DLD1 (cell line): ENCODE measurements at regions not wholly inside any gene's neighbourhood (a gene's known extent, or its start where the extent isn't known, plus 50 kb on each side); places are given as distances from the start of the nearest gene placed in this dataset.
"Not testable (repeated sequence)": the region's sequence is repeated elsewhere in the genome, so short reads cannot be mapped to it uniquely, and the experiment has no call there.

Source experiments
- in situ Hi-C: cut with HindIII; loops from 2 replicates; pipeline ENCODE4 v1.10.0; 2017; ENCODE audit warnings: low sequenced_read_pairs

DNA sequence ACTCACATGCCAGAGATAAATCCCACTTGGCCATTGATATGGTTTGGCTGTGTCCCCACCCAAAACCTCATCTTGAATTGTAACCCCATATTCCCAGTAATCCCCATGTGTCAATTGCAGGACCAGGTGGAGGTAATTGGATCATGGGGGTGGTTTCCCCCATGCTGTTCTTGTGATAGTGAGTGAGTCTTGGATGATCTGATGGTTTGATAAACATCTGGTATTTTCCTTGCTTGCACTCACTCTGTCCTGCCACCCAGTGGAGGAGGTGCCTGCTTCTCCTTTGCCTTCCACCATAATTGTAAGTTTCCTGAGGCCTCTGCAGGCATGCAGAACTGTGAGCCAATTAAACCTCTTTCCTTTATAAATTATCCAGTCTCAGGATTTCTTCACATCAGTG is 50.4 kb upstream of the B3GAT2 start:
- in situ Hi-C loops, result not testable (repeated sequence)

DNA sequence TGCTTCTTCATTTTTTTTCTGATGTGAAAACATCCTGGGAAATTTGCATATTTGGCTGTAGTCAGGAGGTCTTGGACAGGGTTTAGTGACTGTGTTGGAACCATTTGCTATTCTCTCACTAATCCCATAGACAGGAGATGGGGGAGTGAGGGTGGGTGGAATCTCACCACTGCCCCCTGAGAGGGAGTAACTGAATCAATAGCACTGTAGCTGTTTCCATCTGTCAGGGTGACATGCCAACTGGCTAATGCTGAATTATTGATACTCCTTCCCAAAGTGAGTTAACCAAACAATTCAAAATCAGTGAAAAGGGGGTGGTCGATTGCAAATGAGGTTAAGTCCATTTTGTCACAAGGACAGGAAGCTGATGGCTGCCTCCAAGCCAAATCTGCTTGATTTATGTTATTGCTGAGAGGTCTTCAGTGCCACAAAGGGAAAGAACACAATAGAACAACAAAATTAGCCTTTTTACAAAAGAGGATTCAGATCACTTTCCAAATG is 55.1 kb upstream of the B3GAT2 start:
- in situ Hi-C loops, result no loop called here

DNA sequence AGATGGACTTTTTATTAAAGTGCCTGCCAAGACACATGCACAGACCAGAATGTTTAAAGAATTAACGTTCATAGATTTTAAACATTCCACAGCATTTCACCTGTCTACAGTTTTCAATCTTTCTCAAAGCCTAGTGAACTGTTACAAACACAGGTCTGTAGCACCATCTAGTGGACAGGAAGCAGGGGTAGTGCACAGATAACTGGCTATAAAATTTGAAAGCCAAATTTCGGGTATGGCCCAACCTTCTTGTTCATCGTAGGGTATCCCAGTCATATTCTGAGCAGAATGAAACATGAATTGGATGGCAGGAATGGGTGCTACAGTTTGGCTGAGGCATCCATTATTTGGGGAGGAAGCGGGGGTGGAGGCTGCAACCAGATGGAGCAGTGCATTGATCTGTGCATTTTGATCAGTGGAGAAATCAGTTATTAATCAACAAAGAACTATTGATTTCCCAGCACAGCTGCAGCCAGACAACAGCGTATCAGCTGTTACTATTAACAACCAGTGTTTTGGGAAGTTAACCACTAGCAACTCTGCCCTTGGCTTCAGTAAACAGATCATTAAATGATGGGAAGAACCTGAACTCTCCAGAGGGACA is 56.1 kb upstream of the B3GAT2 start:
- in situ Hi-C loops, result no loop called here

DNA sequence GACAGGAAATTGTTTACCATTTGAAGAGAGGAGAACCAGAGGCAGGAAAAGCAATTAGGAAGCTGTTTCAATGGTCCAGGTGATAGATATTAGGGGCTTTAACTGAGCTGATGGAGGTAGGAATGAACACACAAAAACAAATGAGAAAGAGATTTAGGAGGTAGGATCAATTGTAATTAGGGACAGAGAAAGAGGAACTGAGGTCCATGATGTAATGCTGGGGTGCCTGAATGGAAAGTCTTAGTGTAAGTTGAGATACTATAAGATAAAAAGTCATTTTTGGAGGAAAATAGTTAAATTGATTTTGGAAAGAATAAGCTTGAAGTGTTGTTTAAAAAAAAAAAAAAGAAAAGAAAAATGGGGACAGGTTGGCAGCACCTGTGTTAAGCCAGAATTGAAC is 58.5 kb upstream of the B3GAT2 start:
- in situ Hi-C loops, result no loop called here

DNA sequence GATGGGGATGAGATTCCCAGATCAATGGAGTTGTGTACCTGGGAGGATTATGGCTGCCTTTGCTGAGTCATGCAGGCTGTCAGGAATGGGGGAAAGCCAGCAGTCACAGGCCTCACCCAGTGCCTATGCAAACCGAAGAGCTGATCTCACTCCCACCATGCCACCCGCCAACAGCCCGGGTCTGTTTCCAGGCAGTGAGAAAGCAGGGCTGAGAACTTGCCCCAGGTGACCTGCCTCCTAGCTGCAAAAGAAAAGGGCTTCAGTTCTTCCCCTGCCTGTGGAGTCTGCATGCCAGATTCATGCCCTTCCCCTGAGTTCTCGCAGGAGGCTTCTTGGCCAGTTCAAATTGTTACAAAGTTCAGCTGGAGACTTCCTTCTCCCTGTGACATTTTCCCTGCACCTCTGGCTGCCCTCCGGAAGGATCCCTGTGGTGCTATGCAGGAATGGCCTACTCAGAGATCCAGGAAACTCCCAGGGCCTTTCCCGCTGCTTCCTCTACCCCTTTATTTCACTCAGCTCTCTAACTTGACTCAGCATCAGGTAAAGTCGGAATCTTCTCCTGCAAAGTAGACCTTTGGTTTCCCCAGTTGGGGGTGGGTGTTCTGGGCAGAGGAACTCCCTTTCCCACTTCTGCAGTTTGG is 71.5 kb upstream of the B3GAT2 start:
- in situ Hi-C loops, result no loop called here

DNA sequence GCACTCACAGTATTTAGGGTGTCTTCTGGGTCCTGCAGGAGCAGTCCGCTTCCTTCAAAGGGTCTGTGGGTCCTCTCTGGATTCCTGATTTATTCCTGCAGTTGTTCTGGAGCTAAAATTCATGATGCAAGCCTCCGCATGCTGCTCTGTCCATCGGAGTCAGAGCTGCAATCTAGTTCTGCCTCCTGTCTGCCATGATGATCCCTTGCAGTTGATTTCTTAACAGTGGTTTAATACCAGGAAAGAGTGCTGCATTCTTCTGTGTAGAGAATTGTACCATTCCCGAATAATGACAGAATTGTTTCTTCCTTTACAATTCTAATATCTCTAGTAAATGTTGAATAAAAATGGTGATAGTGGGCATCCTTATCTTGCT is 72.0 kb upstream of the B3GAT2 start:
- in situ Hi-C loops, result no loop called here

DNA sequence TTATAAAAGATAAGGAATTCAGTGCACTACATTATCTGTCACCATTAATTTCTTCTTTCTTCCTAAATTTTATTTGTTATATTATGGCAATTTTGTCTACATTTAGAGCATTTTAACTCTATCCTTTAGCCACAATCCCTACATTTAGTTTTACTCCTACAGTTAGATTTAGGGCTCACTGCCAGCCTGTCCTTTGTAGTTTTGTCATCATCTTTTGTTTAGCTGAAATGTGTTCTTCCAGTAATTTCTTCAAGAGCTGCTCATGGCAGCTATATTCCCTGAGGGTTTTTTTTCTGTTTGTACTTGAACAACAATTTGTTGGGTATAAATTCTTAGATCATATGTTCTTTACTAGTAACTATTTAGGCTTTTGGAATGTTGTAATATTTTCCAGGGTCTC is 72.7 kb upstream of the B3GAT2 start:
- in situ Hi-C loops, result no loop called here

DNA sequence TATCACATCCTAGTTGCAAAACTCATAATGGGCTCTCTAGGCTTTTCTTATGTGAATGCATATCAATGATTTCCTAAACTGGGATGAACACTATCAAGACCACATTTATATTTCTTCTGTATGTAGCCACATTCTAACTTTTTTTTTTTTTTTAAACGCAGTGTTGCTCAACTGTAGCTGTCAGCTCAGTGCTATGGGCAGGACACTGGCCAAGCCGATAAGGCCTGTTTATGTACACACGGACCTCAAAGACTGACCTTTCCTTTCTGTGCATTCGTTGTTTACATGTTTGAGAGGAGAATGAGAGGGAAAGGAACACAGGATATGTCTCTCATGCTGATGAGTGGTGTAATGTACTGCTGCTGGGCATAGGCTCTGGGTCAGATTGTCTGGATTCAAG is 75.1 kb upstream of the B3GAT2 start:
- in situ Hi-C loops, result no loop called here

DNA sequence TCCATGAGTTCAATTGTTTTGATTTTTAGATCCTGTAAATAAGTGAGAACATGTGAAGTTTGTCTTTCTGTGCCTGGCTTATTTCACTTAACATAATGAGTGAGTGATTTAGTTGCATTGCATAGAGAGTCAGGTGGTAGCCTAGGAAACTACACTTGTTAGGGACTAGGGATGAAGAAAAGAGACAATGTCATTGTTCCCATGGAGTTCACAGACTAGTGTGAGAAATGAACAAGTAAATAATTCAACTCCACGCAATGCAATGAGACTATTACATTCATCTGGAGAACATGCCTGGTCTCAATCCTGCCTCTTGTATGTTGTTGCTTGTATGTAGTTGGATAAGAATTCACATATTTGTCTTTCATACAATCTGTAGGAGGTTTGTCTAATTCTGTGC is 76.3 kb upstream of the B3GAT2 start:
- in situ Hi-C loops, result no loop called here

DNA sequence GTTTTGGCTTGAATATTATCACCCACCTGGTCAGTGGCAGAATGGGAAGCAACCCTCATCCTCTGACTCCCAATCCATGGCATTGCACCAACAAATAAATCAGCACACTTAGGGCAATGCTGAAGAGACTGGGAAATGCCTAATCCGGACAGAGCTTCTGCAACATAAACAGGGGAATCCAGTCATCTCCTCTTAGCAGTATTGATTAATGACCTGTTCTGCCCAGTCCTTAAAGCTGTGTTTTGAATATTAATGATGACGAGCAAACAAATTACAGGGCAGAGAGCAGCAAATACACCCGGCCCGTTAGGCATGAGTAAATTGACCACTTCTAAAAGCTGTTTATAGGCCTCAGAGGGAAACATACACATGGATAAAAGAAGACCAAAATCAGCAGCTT is 77.0 kb upstream of the B3GAT2 start:
- in situ Hi-C loops, result no loop called here

DNA sequence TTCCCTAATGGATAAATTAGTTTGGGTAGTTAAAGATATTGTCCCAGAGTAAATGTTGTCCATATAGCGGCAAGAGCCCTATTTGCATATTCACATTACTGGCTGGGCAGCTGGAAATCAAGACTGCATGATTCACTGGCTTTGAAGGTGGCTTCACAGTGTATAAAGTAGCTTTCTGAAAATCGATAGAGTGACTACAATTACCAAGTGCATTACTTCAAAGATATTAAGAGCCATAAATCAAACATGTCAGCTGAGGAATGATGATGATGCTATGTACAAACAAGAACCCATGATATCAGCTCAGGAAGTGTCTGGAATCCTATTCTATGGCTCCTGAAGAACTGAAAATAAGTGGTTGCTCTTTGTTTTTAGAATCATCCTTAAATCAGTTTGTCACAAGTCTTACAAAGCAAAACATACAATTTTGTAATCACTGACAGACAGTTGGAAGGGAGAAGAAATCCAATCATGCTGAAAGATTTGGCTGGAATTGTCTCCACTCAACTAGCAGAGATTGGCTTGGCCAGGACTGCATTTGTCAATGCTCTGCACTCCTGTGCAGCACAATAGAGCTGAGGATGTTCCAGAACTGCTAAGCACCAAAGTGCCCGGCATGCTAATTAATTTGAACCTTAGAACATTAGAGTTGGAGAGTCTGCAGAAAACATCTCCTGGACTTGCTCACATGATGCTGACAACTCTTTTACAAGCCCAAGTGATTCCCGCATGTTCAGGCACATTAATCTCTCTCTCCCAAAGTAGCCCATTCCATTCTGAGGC is 77.9 kb upstream of the B3GAT2 start:
- in situ Hi-C loops, result no loop called here

DNA sequence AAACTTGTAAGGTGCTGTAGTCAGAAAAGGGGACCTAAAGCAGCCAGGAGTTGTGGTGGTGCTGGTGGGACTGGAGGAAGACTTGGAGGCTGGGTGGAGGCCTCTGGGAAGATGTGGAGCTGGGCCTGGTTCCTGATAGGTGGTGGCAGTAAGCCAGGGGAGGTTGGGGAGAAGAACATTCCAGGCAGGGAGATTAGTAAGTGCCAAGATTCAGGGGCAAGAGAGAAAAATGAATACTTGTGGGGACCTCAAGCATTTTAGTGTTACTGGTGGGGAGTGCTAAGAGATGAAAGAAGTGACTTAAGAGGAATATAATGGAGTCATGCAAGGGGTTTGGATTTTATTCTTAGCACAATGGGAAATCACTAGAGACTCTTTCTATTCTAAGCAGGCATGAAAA is 79.0 kb upstream of the B3GAT2 start:
- in situ Hi-C loops, result no loop called here

DNA sequence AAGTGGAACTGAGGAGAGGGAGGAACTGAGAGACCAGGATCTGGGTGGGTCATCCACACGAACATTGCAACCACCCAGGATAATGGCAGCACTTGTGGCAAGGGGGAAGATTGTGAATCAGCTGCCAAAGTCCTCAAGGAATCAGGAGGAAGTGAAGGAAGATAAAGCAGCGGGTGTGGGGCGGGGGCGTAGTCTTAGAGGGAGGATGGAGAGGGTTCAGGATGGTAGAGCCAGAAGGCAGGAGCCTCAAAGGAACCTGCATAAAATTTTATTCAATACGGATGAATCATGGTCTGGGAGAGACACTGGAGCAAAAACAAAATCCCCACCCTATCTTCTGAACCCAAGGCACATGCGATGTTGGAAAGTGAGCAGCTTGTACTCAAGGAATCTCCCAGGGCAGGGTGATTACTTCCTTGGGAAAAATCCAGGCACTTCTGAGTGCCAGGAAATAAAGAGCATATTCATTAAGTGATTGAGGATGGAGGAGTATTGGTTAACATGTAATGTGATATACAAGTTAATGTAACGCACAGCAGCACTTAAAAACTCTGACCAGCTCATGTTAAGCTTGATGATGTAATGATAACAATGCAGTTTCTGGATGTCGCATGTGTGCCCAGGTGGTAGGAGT is 82.0 kb upstream of the B3GAT2 start:
- in situ Hi-C loops, result no loop called here

DNA sequence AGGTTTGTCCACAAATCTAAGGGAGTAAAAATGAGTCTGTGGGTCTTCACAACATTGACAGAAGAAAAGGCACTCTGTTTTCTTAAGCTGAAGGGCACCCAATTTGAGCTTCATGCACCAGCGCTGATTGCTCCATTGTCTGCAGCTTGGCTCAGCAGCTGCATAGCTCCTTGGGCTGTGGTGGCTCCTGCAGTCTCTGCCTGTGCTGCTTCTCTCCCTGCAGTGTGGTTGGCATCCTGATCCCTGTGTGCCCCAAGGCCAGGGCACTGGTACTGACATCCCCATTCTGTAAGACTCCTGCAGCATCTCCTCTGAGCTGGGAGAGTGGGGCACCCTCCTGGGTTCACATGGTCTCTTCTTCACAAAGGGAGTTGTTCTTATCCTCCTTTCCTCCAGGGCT is 83.2 kb upstream of the B3GAT2 start:
- in situ Hi-C loops, result no loop called here

DNA sequence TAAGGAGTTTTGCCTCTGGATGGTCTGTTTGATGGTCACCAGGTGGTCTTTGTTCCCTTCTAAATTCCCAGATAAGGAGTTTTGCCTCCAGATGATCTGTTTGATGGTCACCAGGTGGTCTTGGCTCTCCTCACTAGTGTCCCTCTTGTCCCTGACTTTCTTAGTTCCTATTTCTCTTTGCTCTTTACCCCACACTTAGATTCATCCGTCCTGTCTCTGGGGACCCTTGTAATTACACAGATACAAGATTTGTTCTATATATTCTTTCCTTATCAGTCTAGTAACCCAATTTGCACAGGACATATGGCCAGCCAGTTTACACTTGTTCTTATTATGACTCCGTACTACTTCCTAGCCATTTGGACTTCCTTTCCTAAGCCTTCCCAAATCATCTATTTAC is 84.0 kb upstream of the B3GAT2 start:
- in situ Hi-C loops, result no loop called here

DNA sequence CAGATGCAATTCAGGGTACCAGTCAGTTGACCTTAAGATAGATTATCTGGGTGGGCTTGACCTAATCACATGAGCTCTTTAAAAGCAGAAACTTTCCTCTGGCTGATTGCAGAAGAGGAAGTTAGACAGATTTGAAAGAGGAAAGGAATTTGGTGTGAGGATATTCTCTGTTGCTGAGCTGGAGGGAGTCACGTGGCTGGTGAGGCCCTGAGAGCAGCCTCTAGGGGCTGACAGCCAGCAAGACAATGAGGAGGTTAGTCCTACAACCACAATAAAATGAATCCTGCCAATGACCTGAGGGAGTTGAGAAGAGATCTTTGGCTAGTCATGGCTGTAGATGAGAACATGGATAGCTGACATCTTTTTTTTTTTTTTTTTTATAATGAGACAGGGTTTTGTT is 87.0 kb upstream of the B3GAT2 start:
- in situ Hi-C loops, result no loop called here

DNA sequence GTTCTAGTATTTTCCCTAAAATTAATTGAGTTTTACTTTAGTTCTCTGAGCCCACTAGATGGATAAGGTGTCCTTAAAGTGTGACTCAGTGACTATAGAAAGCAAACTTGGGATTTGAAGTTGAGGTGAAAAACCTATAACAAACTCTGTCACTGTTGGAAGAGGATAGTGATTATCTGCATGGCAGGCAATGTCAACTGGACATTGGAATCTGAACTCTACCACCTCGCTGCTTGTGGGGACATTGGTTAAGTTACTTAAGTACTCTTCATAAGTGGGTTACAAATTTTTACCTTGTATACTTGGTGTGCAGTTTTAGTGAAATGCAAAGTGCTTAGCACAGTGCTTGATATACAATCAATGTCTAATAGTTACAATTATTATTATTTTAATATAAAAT is 87.9 kb upstream of the B3GAT2 start:
- in situ Hi-C loops, result no loop called here

DNA sequence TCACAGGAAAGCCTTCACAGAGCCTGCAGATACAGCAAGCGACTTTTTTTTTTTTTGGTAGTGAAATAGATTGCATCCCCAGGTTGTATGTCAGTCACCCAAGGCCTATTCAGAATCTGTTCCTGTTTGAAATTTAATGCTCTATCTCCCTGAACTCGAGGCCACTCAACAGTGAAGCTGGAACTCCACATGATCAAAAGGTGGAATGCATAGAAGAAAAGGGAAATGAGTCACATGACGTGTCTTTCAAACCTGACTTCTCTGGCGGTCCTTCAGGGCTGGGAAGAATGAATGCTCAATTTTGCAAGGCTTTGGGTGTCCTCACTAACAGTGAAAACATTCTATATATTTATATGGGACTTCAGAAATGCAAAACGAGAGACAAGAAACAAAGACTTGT is 88.4 kb upstream of the B3GAT2 start:
- in situ Hi-C loops, result no loop called here

DNA sequence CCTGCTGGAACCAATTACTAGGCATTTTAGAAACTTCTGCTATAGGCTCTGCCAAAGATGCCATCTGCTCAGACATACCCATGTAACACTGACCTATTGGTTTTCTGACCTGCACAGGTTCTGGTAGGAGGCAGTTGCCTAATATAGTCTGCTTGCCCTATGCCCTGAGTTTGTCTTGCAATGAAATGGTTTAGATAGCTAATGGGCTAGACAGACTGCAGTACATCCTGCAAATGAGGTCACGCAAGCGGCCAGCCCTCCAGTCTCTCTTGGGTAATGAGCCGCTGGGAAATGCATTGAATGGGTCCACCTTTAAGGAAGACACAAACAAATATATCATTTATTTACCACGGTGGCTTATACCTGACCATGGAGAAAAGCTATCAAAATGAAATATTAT is 90.6 kb upstream of the B3GAT2 start:
- in situ Hi-C loops, result no loop called here

DNA sequence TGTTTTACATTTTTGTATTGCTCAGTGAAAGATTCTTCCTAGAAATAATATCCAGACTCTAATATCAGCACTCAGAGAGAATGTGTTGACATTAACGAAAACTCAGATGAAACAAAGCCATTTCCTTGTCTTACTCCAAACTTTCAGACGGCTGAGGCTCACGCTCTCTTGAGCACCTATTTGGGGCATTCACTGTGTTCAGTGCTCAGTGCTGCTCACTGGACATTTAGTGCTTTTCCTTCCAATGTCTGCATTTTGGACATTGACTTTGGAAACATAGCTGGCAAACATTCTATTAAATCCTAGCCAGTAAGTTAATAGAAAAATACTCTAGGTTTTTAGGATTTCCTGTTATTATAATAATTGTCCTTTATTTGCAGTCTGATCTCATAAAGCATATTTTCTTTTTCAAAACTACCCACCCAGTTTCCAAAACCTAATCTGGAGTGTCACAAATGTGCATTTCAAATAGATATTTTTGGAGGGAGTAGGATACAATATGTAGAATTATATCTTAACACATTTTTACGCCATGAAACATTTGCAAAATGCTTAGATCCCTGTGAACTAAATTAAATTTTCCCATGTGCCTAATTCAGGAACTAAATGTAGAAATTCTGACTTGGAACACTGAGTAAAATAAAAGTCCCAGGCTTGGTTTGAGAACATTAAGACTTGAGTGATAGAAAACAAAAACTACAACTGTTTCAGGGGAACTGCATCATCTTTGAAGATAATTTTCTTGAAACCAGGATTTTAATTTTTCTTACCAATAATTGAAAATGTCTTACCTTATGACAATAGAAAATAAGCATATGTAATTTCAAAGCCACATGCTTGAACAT is 91.7 kb upstream of the B3GAT2 start:
- in situ Hi-C loops, result no loop called here

DNA sequence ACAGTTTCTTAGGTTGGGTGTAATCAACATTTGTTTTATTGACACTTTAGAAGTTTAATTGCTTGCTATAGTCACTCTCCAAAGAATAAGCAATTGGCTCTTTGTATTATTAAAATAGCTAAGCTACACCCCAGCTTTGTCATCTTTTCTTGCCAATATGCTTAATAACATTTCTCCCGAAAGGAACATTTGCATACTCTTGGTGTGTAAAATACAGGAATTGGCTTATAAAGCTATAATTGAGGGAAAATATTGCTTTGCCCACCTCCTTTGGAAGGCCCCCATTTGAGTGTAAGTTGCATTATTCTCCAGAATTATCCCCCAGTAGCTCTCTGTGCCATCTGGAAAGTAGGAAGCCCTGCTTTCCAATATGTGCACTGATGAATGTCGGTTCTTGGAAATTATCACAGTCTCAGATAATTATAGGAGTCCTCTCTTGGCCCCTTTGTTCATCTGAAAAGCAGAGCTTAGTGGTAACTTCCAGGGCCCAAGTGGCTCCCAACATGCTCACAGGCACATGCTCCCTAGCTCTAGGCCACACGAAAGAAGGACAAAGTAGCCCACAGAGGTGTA is 92.4 kb upstream of the B3GAT2 start:
- in situ Hi-C loops, result no loop called here
